KMS-11 (cell line): ENCODE measurements at regions not wholly inside any gene's neighbourhood (a gene's known extent, or its start where the extent isn't known, plus 50 kb on each side); places are given as distances from the start of the nearest gene placed in this dataset.

Source experiments
- H2AFZ ChIP-seq: fragments of 200-600 bp; sonication (generic); 2 replicates; pipeline ENCODE4 v1.6.1; 2016; ENCODE audit warnings: antibody characterized with exemption, mixed run types, low read depth
- H3K27ac ChIP-seq: fragments of 200-600 bp; sonication (generic); 2 replicates; pipeline ENCODE4 v1.6.1; 2016; ENCODE audit warnings: mild to moderate bottlenecking, mixed run types
- H3K27me3 ChIP-seq: fragments of 200-600 bp; sonication (generic); 2 replicates; pipeline ENCODE4 v1.6.1; 2017; ENCODE audit warnings: mild to moderate bottlenecking, low read depth, mixed run types, moderate library complexity; ENCODE audit not compliant: insufficient read depth
- H3K36me3 ChIP-seq: fragments of 200-600 bp; sonication (generic); 2 replicates; pipeline ENCODE4 v1.6.1; 2017; ENCODE audit warnings: mild to moderate bottlenecking, mixed run types; ENCODE audit not compliant: insufficient read depth
- H3K4me1 ChIP-seq: fragments of 200-600 bp; sonication (generic); 2 replicates; pipeline ENCODE4 v1.6.1; 2016; ENCODE audit warnings: mild to moderate bottlenecking, low read depth, mixed run types; ENCODE audit not compliant: poor library complexity, severe bottlenecking
- H3K4me2 ChIP-seq: fragments of 200-600 bp; sonication (generic); 2 replicates; pipeline ENCODE4 v1.7.0; 2016; ENCODE audit warnings: mild to moderate bottlenecking, mixed run types
- H3K4me3 ChIP-seq: fragments of 200-600 bp; sonication (generic); IDR thresholded peaks from 2 replicates; pipeline ENCODE4 v1.6.1; 2017; ENCODE audit warnings: low read depth, low read length, mixed read lengths; ENCODE audit not compliant: insufficient read depth
- H3K79me2 ChIP-seq: fragments of 200-600 bp; sonication (generic); 2 replicates; pipeline ENCODE4 v1.6.1; 2016; ENCODE audit warnings: low read depth, mixed run types; ENCODE audit not compliant: insufficient read depth
- H3K9ac ChIP-seq: fragments of 200-600 bp; sonication (generic); 2 replicates; pipeline ENCODE4 v1.6.1; 2016; ENCODE audit warnings: mild to moderate bottlenecking, mixed run types
- H4K20me1 ChIP-seq: fragments of 200-600 bp; sonication (generic); 2 replicates; pipeline ENCODE4 v1.6.1; 2016; ENCODE audit warnings: mild to moderate bottlenecking, mixed run types; ENCODE audit not compliant: insufficient read depth
- TF ChIP-seq, protein P1 (sequence below): fragments of 200-600 bp; sonication (generic); conservative IDR thresholded peaks from 2 replicates; pipeline ENCODE4 v1.6.1; 2017; ENCODE audit warnings: low read depth, mild to moderate bottlenecking, antibody characterized with exemption, low read length, moderate library complexity, mixed read lengths

DNA sequence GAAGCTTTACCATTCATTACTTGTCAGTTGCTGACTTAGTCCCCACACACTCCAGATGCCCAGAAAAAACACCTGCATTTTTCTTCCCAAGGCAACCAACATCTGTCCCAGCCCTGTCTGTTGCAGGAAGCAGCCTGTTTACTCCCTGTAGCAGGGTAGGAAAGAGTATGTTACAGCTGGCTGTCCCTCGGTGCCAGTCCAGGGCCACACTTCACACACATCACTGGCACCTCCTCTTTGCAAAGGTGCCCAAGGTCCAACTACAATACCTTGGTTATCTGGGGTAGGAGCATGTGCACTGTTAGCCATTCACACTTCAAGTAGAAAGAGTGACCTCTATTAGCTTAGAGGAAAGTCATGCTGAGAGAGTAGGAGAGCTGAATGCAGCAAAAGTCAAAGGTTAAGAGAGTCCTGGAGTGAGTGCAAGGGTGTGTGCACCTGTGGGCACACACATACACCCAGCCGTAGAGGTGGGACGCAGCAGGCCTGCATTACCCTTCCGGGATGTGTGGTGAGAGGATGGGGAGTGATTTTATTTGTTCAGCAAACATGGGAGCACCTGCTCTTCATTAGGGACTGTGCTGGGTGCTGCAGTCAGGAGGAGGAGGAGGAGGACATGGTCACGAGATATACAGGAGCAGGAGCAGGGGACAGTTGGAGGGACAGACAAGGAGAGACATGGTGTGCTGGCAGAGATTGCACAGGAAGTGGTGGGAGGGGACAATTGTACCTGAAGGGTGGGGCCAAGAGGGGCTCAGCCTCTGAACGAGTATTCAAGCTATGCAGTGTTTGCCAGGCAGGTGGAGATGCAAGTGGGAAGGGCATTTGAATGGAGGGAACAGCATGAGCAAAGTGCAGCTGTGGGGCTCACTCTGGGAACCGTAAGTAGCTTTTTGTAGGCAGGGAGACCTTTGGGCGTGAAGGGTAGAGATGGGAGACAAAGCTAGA is 69.8 kb downstream of the TSN start:
- H2AFZ ChIP-seq: no peak overlapping the region
- no peaks in the 10 kb centered on the region for H4K20me1 ChIP-seq
- H3K4me1 ChIP-seq: no peaks in the 10 kb centered on the region
- no peak overlapping the region for H3K9ac ChIP-seq
- no peak overlapping the region for H3K4me3 ChIP-seq
- H3K27me3 ChIP-seq: no peaks in the 10 kb centered on the region
- no peak overlapping the region for H3K4me2 ChIP-seq
- no peaks in the 10 kb centered on the region for H3K36me3 ChIP-seq
- H3K79me2 ChIP-seq: no peaks in the 10 kb centered on the region
- TF ChIP-seq, protein P1, sequence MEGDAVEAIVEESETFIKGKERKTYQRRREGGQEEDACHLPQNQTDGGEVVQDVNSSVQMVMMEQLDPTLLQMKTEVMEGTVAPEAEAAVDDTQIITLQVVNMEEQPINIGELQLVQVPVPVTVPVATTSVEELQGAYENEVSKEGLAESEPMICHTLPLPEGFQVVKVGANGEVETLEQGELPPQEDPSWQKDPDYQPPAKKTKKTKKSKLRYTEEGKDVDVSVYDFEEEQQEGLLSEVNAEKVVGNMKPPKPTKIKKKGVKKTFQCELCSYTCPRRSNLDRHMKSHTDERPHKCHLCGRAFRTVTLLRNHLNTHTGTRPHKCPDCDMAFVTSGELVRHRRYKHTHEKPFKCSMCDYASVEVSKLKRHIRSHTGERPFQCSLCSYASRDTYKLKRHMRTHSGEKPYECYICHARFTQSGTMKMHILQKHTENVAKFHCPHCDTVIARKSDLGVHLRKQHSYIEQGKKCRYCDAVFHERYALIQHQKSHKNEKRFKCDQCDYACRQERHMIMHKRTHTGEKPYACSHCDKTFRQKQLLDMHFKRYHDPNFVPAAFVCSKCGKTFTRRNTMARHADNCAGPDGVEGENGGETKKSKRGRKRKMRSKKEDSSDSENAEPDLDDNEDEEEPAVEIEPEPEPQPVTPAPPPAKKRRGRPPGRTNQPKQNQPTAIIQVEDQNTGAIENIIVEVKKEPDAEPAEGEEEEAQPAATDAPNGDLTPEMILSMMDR: no peak
- H3K27ac ChIP-seq: no peak overlapping the region

DNA sequence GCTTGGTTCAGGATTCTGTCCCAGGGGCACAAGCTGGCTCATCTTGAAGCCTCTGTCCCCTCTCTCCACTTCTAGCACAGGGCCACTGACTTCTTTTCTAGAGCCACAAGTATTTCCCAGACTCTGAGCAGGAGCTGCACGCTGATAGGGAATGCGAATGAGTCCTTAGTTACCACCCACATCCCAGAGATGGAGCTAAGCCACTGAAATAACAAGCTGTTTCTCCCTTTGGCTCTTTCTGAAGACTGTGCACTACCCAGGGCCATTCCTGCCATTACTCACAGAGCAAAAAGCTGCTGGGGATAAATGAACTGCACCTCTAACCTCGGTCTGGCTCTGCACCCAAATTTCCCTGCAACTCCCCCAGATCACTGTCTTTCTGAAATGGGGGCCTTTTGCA is 70.6 kb downstream of the TSN start:
- no peaks in the 10 kb centered on the region for H3K27me3 ChIP-seq
- no peaks in the 10 kb centered on the region for H3K4me1 ChIP-seq
- H3K9ac ChIP-seq: no peak overlapping the region
- H2AFZ ChIP-seq: no peak overlapping the region
- H3K4me2 ChIP-seq: no peak overlapping the region
- no peaks in the 10 kb centered on the region for H4K20me1 ChIP-seq
- H3K36me3 ChIP-seq: no peaks in the 10 kb centered on the region
- no peaks in the 10 kb centered on the region for H3K79me2 ChIP-seq
- H3K27ac ChIP-seq: no peak overlapping the region
- H3K4me3 ChIP-seq: no peak overlapping the region
- TF ChIP-seq, protein P1: no peak

DNA sequence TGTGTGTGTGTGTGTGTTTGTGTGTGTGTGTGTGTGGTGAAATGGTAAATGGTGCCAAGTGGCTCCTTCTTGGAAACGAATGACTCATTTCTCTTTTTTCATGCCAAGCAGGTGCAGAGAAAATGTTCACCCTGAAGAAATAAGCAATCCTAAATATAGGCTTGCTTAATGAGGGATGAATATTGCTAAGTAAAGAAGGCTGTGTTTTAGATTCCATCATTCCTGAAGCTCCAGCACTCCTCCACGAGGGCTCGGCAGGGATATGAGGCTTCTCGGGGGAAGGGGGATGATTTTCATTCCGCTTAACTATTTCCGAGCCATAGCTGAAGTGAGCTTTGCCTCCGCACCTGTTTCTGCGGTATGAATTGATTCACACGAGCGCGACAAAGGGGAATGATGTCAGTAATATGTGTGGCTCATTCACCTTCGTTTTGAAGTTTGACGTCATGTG is 72.9 kb downstream of the TSN start:
- Histone ChIP-seq H3K9ac (no peak overlapping the region), H3K4me2 (no peak overlapping the region), H3K79me2 (no peaks in the 10 kb centered on the region), H2AFZ (no peak overlapping the region), H3K4me1 (no peaks in the 10 kb centered on the region), H3K27me3 (no peaks in the 10 kb centered on the region), H3K4me3 (no peak overlapping the region), H3K27ac (no peak overlapping the region), H3K36me3 (no peaks in the 10 kb centered on the region), H4K20me1 (no peaks in the 10 kb centered on the region)
- TF ChIP-seq, protein P1: no peak

DNA sequence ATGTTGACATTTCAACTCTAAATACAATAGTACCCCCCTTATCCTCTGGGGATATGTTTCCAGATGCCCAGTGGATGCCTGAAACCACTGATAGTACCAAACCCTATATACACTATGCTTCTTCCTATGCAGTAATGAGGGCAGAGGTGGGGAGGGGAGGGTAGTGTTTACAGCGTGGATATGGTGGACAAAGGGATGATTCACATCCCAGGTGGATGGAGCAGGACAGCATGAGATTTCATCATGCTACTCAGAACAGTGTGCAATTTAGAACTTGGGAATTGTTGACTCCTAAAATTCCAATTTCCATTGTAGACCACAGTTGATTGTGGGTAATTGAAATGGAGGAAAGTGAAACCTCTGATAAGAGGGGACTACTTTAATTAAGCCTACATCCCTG is 75.4 kb downstream of the TSN start:
- Histone ChIP-seq H3K4me3 (no peak overlapping the region), H3K27me3 (no peaks in the 10 kb centered on the region), H2AFZ (no peak overlapping the region), H3K27ac (no peak overlapping the region), H3K79me2 (no peaks in the 10 kb centered on the region), H3K4me1 (no peaks in the 10 kb centered on the region), H3K4me2 (no peak overlapping the region), H3K9ac (no peak overlapping the region), H4K20me1 (no peaks in the 10 kb centered on the region), H3K36me3 (no peaks in the 10 kb centered on the region)
- TF ChIP-seq, protein P1: no peak
